Keratinocyte (primary cell): ENCODE measurements at regions not wholly inside any gene's neighbourhood (a gene's known extent, or its start where the extent isn't known, plus 50 kb on each side); places are given as distances from the start of the nearest gene placed in this dataset.

Experiments
- CTCF ChIP-seq, 3 experiments: IDR thresholded peaks in 1 of 3; conservative IDR thresholded peaks in 1 of 3; optimal IDR thresholded peaks in 1 of 3; 2 replicates in 2 of 3; 3 replicates in 1 of 3; pipeline versions ENCODE3 to v1.5.1; 2011; ENCODE audit warnings: low read length in 3 of 3, mild to moderate bottlenecking in 3 of 3, moderate library complexity in 2 of 3, control low read depth in 1 of 3, inconsistent platforms in 1 of 3; ENCODE audit not compliant: insufficient read depth in 2 of 3; ENCODE audit errors: extremely low read depth in 1 of 3
- EZH2 ChIP-seq: IDR thresholded peaks from one replicate; pipeline ENCODE4 v1.6.1; 2012; ENCODE audit warnings: inconsistent platforms, mild to moderate bottlenecking, low read length, moderate library complexity

- TF ChIP-seq EZH2, result no peak
- no peak for TF ChIP-seq CTCF (optimal IDR thresholded peaks at IDR 0.05 in 1 of 3, IDR thresholded peaks at IDR 0.05 in 1 of 3, conservative IDR thresholded peaks at IDR 0.05 in 1 of 3; ENCODE audit: extremely low read depth in 1 of 3, insufficient read depth in 2 of 3, low read length in 3 of 3)
These were observed 187.0 kb upstream of the ADCY2 start for GRCh38 chr5:7208938-7209337.
